ENCODE measurements at regions not wholly inside any gene's neighbourhood (a gene's known extent, or its start where the extent isn't known, plus 50 kb on each side); places are given as distances from the start of the nearest gene placed in this dataset.

GRCh38 chr3:127038923-127039581 lies 56.1 kb downstream of the PLXNA1 start:
- H3K4me3 ChIP-seq (ENCODE audit: low read length in 2 of 2), result no peak overlapping the region
- H3K27ac ChIP-seq (ENCODE audit: low read length), result no peak overlapping the region
- H3K27me3 ChIP-seq (ENCODE audit: control insufficient read depth in 1 of 2, insufficient read depth in 2 of 2, low read length in 2 of 2), result peaks cover 0 to 7% of the 10 kb centered on the region in 2 donors
- no peaks in the 10 kb centered on the region for H3K9me3 ChIP-seq (ENCODE audit: control insufficient read depth in 2 of 2, low read length in 2 of 2)
- no peaks in the 10 kb centered on the region for H3K36me3 ChIP-seq (ENCODE audit: control insufficient read depth in 2 of 2, insufficient read depth in 2 of 2, low read length in 2 of 2)
- H3K4me1 ChIP-seq (ENCODE audit: control insufficient read depth, insufficient read depth, low read length), result peaks cover 9% of the 10 kb centered on the region
- no peak overlapping the region for H3K9ac ChIP-seq (ENCODE audit: low read length in 2 of 2)

DNA sequence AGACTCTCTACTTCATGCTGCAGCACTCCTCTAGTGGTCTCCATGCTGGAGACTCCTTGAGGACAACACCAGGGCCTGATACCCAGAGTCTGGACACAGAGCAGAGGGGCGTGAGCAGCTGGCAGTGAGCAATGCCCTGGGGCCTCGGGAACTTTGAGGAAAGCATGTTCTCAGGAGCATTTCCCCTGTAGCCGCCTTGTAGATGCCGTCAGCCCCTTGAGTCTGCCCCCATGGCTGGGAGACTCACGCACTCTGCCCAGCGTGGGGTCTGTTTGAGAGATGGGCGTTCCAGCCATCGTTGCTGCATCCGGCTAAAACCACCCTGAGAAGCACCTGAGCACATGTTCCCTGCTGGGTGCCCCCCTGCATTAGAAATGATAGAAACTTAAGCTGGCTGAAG lies 56.8 kb downstream of the PLXNA1 start:
- no peak overlapping the region for H3K4me3 ChIP-seq (ENCODE audit: low read length in 2 of 2)
- H3K4me1 ChIP-seq (ENCODE audit: control insufficient read depth, insufficient read depth, low read length), result peaks cover 9% of the 10 kb centered on the region
- H3K27me3 ChIP-seq (ENCODE audit: control insufficient read depth in 1 of 2, insufficient read depth in 2 of 2, low read length in 2 of 2), result peaks cover 0 to 7% of the 10 kb centered on the region in 2 donors

GRCh38 chr3:127040216-127040615 lies 57.3 kb downstream of the PLXNA1 start:
- Histone ChIP-seq H3K4me3 (ENCODE audit: low read length in 2 of 2) (no peak overlapping the region), H3K9ac (ENCODE audit: low read length in 2 of 2) (no peak overlapping the region), H3K9me3 (ENCODE audit: control insufficient read depth in 2 of 2, low read length in 2 of 2) (no peaks in the 10 kb centered on the region)

More for the DNA sequence above, 56.8 kb downstream of the PLXNA1 start:
- H3K9me3 ChIP-seq (ENCODE audit: control insufficient read depth in 2 of 2, low read length in 2 of 2), result no peaks in the 10 kb centered on the region
- H3K27ac ChIP-seq (ENCODE audit: low read length), result no peak overlapping the region
- no peak overlapping the region for H3K9ac ChIP-seq (ENCODE audit: low read length in 2 of 2)
- H3K36me3 ChIP-seq (ENCODE audit: control insufficient read depth in 2 of 2, insufficient read depth in 2 of 2, low read length in 2 of 2), result no peaks in the 10 kb centered on the region

GRCh38 chr3:127041264-127041820 lies 58.4 kb downstream of the PLXNA1 start:
- H3K36me3 ChIP-seq (ENCODE audit: control insufficient read depth in 2 of 2, insufficient read depth in 2 of 2, low read length in 2 of 2), result no peaks in the 10 kb centered on the region

More at GRCh38 chr3:127040216-127040615, 57.3 kb downstream of the PLXNA1 start:
- H3K4me1 ChIP-seq (ENCODE audit: control insufficient read depth, insufficient read depth, low read length), result peaks cover 9% of the 10 kb centered on the region
- peaks cover 0 to 7% of the 10 kb centered on the region in 2 donors for H3K27me3 ChIP-seq (ENCODE audit: control insufficient read depth in 1 of 2, insufficient read depth in 2 of 2, low read length in 2 of 2)
- no peak overlapping the region for H3K27ac ChIP-seq (ENCODE audit: low read length)
- no peaks in the 10 kb centered on the region for H3K36me3 ChIP-seq (ENCODE audit: control insufficient read depth in 2 of 2, insufficient read depth in 2 of 2, low read length in 2 of 2)

GRCh38 chr3:127041933-127042332 lies 59.0 kb downstream of the PLXNA1 start:
- no peak overlapping the region for H3K27ac ChIP-seq (ENCODE audit: low read length)
- H3K36me3 ChIP-seq (ENCODE audit: control insufficient read depth in 2 of 2, insufficient read depth in 2 of 2, low read length in 2 of 2), result no peaks in the 10 kb centered on the region
- H3K27me3 ChIP-seq (ENCODE audit: control insufficient read depth in 1 of 2, insufficient read depth in 2 of 2, low read length in 2 of 2), result peaks cover 0 to 7% of the 10 kb centered on the region in 2 donors
- H3K4me3 ChIP-seq (ENCODE audit: low read length in 2 of 2), result no peak overlapping the region
- no peak overlapping the region for H3K9ac ChIP-seq (ENCODE audit: low read length in 2 of 2)
- peaks cover 9% of the 10 kb centered on the region for H3K4me1 ChIP-seq (ENCODE audit: control insufficient read depth, insufficient read depth, low read length)
- H3K9me3 ChIP-seq (ENCODE audit: control insufficient read depth in 2 of 2, low read length in 2 of 2), result no peaks in the 10 kb centered on the region

More at GRCh38 chr3:127041264-127041820, 58.4 kb downstream of the PLXNA1 start:
- Histone ChIP-seq H3K9me3 (ENCODE audit: control insufficient read depth in 2 of 2, low read length in 2 of 2) (no peaks in the 10 kb centered on the region), H3K4me1 (ENCODE audit: control insufficient read depth, insufficient read depth, low read length) (peaks cover 9% of the 10 kb centered on the region), H3K4me3 (ENCODE audit: low read length in 2 of 2) (no peak overlapping the region), H3K27me3 (ENCODE audit: control insufficient read depth in 1 of 2, insufficient read depth in 2 of 2, low read length in 2 of 2) (peaks cover 0 to 7% of the 10 kb centered on the region in 2 donors), H3K9ac (ENCODE audit: low read length in 2 of 2) (no peak overlapping the region), H3K27ac (ENCODE audit: low read length) (no peak overlapping the region)

DNA sequence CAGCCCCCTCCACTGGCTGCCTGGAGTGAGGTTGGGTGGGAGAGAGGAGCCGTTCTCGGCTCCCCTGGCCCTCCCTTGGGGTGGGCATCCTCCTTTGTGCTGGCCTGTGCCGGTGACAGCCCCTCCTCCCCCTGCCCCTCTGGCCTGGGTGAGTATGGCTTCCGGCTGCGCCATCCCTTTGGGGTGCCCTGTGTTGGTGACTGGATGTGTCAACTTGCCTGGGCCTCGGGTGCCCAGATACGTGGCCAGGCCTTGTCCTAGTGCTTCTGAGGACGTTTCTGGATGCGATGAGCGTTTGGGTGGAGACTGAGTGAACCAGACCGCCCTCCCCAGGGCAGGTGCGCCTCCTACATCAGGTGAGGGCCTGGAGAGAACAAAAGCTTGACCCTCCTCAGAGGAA lies 59.7 kb downstream of the PLXNA1 start:
- Histone ChIP-seq H3K27me3 (ENCODE audit: control insufficient read depth in 1 of 2, insufficient read depth in 2 of 2, low read length in 2 of 2) (peaks cover 0 to 7% of the 10 kb centered on the region in 2 donors), H3K36me3 (ENCODE audit: control insufficient read depth in 2 of 2, insufficient read depth in 2 of 2, low read length in 2 of 2) (no peaks in the 10 kb centered on the region), H3K27ac (ENCODE audit: low read length) (no peak overlapping the region), H3K4me3 (ENCODE audit: low read length in 2 of 2) (no peak overlapping the region), H3K9ac (ENCODE audit: low read length in 2 of 2) (no peak overlapping the region), H3K9me3 (ENCODE audit: control insufficient read depth in 2 of 2, low read length in 2 of 2) (no peaks in the 10 kb centered on the region), H3K4me1 (ENCODE audit: control insufficient read depth, insufficient read depth, low read length) (peaks cover 9% of the 10 kb centered on the region)

DNA sequence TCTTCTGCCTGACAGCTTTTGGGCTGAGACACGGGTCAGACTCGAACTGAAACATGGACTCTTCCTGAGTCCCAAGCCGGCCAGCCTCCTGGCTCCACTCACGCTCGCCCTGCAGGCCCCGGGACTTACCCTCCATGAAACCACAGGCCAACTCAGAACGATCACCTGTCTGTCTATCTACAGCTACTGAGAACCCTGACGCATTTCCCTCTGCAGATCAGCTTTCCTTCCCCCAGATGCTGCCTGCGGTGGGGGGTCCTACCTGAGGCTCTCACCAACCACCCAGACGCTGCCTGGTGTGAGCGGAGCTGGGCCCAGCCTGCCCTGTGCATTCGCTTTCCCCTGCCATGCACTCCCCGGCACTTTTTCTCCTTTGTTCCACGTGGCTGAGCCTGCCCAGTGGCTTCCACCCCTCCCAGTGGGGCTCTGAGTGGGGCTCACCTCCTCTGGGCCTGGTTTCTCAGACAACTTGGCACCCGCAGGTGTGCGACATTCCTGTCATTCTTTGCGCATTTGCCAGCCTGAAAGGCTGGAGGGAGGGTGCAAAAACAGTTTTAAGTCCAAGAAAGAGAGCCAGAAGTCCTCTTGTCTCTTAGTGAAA lies 60.2 kb downstream of the PLXNA1 start:
- Histone ChIP-seq H3K9ac (ENCODE audit: low read length in 2 of 2) (no peak overlapping the region), H3K9me3 (ENCODE audit: control insufficient read depth in 2 of 2, low read length in 2 of 2) (no peaks in the 10 kb centered on the region), H3K27me3 (ENCODE audit: control insufficient read depth in 1 of 2, insufficient read depth in 2 of 2, low read length in 2 of 2) (peaks cover 0 to 7% of the 10 kb centered on the region in 2 donors), H3K4me3 (ENCODE audit: low read length in 2 of 2) (no peak overlapping the region), H3K36me3 (ENCODE audit: control insufficient read depth in 2 of 2, insufficient read depth in 2 of 2, low read length in 2 of 2) (no peaks in the 10 kb centered on the region), H3K4me1 (ENCODE audit: control insufficient read depth, insufficient read depth, low read length) (peaks cover 9% of the 10 kb centered on the region), H3K27ac (ENCODE audit: low read length) (no peak overlapping the region)

DNA sequence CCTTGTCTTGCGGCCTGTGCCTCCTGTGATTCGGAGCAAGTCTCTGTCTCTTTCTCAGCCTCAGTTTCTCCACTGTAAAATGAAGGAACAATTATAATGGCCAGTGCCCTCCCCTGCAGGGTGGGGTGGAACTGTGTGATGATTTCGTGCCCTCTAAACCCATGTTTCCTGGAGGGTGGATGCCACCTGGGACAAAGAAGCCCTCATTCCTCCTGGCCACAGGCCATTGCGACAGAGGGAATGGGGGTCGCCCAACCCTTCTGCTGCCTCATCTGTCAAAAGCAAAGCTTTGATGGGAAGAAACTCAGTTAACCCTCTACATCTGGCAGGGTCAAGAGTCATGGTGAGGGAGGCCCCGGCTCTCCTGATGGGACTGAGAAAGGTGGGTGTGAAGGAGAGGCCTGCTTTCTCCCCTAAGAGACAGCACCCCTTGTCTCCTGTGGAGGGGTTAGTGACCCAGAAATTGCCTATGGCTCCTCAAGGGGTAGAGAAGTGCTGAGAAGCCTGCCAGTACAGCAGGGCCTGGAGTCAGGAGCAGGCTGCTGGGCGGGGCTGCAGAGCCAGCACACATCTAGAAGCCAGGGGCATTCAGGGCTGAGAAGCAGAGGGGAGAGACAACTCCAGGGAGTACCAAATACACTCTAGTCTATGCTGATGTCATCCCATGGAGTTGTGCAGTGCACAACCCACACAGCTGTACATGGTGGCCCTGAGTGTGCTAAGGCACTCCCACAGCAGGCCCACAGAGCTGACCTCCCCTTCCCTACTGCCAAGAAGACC lies 61.0 kb downstream of the PLXNA1 start:
- Histone ChIP-seq H3K4me1 (ENCODE audit: control insufficient read depth, insufficient read depth, low read length) (peaks cover 9% of the 10 kb centered on the region), H3K36me3 (ENCODE audit: control insufficient read depth in 2 of 2, insufficient read depth in 2 of 2, low read length in 2 of 2) (no peaks in the 10 kb centered on the region), H3K4me3 (ENCODE audit: low read length in 2 of 2) (no peak overlapping the region), H3K9me3 (ENCODE audit: control insufficient read depth in 2 of 2, low read length in 2 of 2) (no peaks in the 10 kb centered on the region), H3K9ac (ENCODE audit: low read length in 2 of 2) (no peak overlapping the region), H3K27ac (ENCODE audit: low read length) (no peak overlapping the region), H3K27me3 (ENCODE audit: control insufficient read depth in 1 of 2, insufficient read depth in 2 of 2, low read length in 2 of 2) (peaks cover 0 to 7% of the 10 kb centered on the region in 2 donors)

GRCh38 chr3:127044996-127045395 lies 62.1 kb downstream of the PLXNA1 start:
- Histone ChIP-seq H3K4me3 (ENCODE audit: low read length in 2 of 2) (no peak overlapping the region), H3K27ac (ENCODE audit: low read length) (no peak overlapping the region), H3K36me3 (ENCODE audit: control insufficient read depth in 2 of 2, insufficient read depth in 2 of 2, low read length in 2 of 2) (no peaks in the 10 kb centered on the region)

GRCh38 chr3:127045435-127046045 lies 62.6 kb downstream of the PLXNA1 start:
- H3K27ac ChIP-seq (ENCODE audit: low read length), result no peak overlapping the region
- H3K9ac ChIP-seq (ENCODE audit: low read length in 2 of 2), result no peak overlapping the region
- H3K9me3 ChIP-seq (ENCODE audit: control insufficient read depth in 2 of 2, low read length in 2 of 2), result peaks cover 0 to 6% of the 10 kb centered on the region in 2 donors
- peaks cover 0 to 5% of the 10 kb centered on the region in 2 donors for H3K27me3 ChIP-seq (ENCODE audit: control insufficient read depth in 1 of 2, insufficient read depth in 2 of 2, low read length in 2 of 2)
- H3K4me3 ChIP-seq (ENCODE audit: low read length in 2 of 2), result no peak overlapping the region
- H3K36me3 ChIP-seq (ENCODE audit: control insufficient read depth in 2 of 2, insufficient read depth in 2 of 2, low read length in 2 of 2), result no peaks in the 10 kb centered on the region
- peaks cover 9% of the 10 kb centered on the region for H3K4me1 ChIP-seq (ENCODE audit: control insufficient read depth, insufficient read depth, low read length)

More at GRCh38 chr3:127044996-127045395, 62.1 kb downstream of the PLXNA1 start:
- no peak overlapping the region for H3K9ac ChIP-seq (ENCODE audit: low read length in 2 of 2)
- peaks cover 0 to 4% of the 10 kb centered on the region in 2 donors for H3K9me3 ChIP-seq (ENCODE audit: control insufficient read depth in 2 of 2, low read length in 2 of 2)
- peaks cover 0 to 5% of the 10 kb centered on the region in 2 donors for H3K27me3 ChIP-seq (ENCODE audit: control insufficient read depth in 1 of 2, insufficient read depth in 2 of 2, low read length in 2 of 2)
- H3K4me1 ChIP-seq (ENCODE audit: control insufficient read depth, insufficient read depth, low read length), result peaks cover 9% of the 10 kb centered on the region
